Adipocyte (in vitro differentiated cells): ENCODE measurements at regions not wholly inside any gene's neighbourhood (a gene's known extent, or its start where the extent isn't known, plus 50 kb on each side); places are given as distances from the start of the nearest gene placed in this dataset.
A peak's percentile ranks its signal among the peaks of the same experiment; 100 is the strongest.

Experiments used
- DNase-seq: peaks from one replicate; pipeline ENCODE4 v3.0.0-alpha.2; 2015; ENCODE audit warnings: low read depth
- H3K27me3 ChIP-seq: replicated peaks from 2 replicates; pipeline ENCODE4 v1.7.0; 2013; ENCODE audit warnings: mild to moderate bottlenecking, low read length, moderate library complexity; ENCODE audit not compliant: control insufficient read depth, insufficient read depth
- H3K36me3 ChIP-seq: 2 replicates; pipeline ENCODE4 v1.7.0; 2013; ENCODE audit warnings: low read length, mild to moderate bottlenecking, moderate library complexity; ENCODE audit not compliant: control insufficient read depth, insufficient read depth, severe bottlenecking
- H3K4me1 ChIP-seq: 2 replicates; pipeline ENCODE4 v1.7.0; 2013; ENCODE audit warnings: mild to moderate bottlenecking, low read length, moderate library complexity; ENCODE audit not compliant: control insufficient read depth, insufficient read depth
- H3K4me3 ChIP-seq: 2 replicates; pipeline ENCODE4 v1.7.0; 2013; ENCODE audit warnings: mild to moderate bottlenecking, low read length, moderate library complexity
- H3K9ac ChIP-seq: 2 replicates; pipeline ENCODE4 v1.7.0; 2013; ENCODE audit warnings: mild to moderate bottlenecking, low read length, moderate library complexity
- H3K9me3 ChIP-seq: 2 replicates; pipeline ENCODE4 v1.7.0; 2013; ENCODE audit warnings: mild to moderate bottlenecking, low read length, moderate library complexity; ENCODE audit not compliant: control insufficient read depth

DNA sequence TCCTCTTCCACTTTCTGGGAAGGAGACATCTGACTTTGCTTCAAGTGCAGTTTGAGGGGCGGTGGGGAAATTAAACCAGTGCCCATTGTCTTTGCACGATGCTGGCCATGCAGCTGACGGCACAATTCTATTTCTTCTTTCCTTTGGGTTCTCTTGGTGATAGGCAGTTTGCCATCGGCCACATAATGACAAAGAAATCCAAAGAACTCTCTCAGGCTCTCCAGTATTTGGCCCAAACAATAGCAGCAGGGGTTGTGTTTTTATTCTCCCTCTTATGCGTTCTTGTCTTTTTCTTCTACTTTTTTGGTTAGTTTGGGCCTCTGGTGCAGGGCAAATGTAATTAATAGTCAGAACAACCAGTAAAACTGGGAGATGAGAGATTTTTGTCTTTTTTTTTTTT lies 147.0 kb downstream of the EMX2 start:
- Histone ChIP-seq H3K36me3 (no peaks in the 10 kb centered on the region), H3K9ac (peak overlapping the region; percentile 19), H3K4me3 (no peak overlapping the region), H3K4me1 (peaks cover 22% of the 10 kb centered on the region), H3K9me3 (no peaks in the 10 kb centered on the region), H3K27me3 (peaks cover 5% of the 10 kb centered on the region)
- no peak for DNase-seq

DNA sequence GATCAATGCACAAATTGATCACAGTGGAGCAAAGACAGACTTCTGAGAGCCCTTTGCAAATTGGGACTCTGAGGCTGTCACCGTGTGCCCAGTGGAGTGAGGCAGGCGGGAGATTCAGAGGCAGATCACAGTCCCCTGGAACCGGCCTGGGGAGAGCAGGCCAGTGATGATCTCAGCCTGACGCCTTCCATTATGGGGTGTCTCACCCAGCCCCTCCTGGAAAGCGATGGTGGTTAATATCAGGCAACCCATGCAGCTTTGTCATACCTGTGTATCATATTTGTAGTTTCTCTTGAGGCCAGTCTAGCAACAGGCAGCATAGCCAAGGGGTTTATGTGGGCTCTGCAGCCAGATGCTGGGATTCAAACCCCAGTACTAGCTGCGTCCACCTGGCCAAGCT lies 147.8 kb downstream of the EMX2 start:
- Histone ChIP-seq H3K9me3 (no peaks in the 10 kb centered on the region), H3K36me3 (no peaks in the 10 kb centered on the region), H3K4me1 (peaks cover 14% of the 10 kb centered on the region), H3K27me3 (peaks cover 5% of the 10 kb centered on the region), H3K4me3 (no peak overlapping the region), H3K9ac (peak overlapping the region; percentile 19)
- no peak for DNase-seq

DNA sequence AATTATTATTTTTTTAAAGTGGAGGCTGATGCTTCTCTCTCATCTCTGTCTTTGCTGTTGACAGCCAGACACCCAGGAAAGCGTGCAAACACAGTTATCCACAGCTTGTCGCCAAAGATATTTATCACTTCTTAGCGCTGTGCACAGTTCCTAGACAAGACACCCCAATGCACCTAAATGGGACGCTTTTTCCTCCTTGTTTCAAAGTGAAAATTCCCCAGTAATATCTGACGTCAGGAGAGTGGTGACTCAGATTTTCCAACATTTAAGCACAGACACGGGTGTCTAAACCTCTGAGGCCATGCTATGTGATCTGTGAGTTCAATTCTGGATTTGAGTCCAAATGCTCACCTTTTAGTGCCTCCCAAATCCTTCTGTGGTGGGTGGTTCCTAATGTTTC lies 151.6 kb downstream of the EMX2 start:
- Histone ChIP-seq H3K4me3 (no peak overlapping the region), H3K9ac (no peak overlapping the region), H3K27me3 (no peaks in the 10 kb centered on the region), H3K4me1 (peaks cover 12% of the 10 kb centered on the region), H3K36me3 (no peaks in the 10 kb centered on the region), H3K9me3 (no peaks in the 10 kb centered on the region)
- DNase-seq = no peak

DNA sequence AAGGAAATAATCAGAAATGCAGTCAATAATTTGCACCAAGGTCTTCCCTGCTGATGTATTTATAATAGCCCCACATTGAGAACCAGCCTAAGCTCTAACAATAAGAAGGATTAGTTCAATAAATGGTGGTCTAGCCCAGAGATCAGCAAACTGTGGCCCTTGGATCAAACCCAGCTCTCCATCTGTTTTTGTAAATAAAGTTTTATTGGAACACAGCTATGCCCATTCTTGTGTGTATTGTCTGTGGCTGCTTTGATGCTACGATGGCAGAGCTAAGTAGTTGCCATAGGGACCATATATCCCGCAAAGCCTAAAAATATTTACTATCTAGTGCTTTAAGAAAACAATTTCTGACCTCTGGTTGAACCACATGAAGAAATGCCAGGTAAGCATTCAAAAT lies 154.9 kb downstream of the EMX2 start:
- H3K9ac ChIP-seq = no peak overlapping the region
- DNase-seq = no peak
- no peaks in the 10 kb centered on the region for H3K4me1 ChIP-seq
- H3K4me3 ChIP-seq = no peak overlapping the region
- H3K27me3 ChIP-seq = no peaks in the 10 kb centered on the region
- H3K9me3 ChIP-seq = no peaks in the 10 kb centered on the region
- no peaks in the 10 kb centered on the region for H3K36me3 ChIP-seq

DNA sequence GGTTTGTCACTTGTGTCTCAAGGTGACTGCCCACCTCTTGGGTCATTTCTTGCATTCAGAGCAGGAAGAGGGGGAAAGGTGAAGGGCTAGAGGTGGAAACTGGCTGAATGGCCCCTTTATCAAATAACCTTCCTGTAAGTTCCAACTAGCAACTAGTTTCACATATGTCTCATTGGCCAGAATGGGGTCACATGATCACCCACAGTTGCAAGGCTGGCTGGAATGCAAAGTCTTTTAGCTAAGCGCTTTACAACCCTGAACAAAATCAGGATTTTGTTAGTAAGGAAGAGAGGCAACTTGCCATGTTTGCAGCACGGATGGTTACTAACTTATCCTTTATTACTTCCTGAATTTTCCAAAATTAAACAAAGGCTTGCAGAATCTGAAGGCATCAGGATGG lies 156.3 kb downstream of the EMX2 start:
- H3K9ac ChIP-seq = no peak overlapping the region
- no peak overlapping the region for H3K4me3 ChIP-seq
- no peaks in the 10 kb centered on the region for H3K27me3 ChIP-seq
- H3K9me3 ChIP-seq = no peaks in the 10 kb centered on the region
- peaks cover 3% of the 10 kb centered on the region for H3K4me1 ChIP-seq
- H3K36me3 ChIP-seq = no peaks in the 10 kb centered on the region
- no peak for DNase-seq

DNA sequence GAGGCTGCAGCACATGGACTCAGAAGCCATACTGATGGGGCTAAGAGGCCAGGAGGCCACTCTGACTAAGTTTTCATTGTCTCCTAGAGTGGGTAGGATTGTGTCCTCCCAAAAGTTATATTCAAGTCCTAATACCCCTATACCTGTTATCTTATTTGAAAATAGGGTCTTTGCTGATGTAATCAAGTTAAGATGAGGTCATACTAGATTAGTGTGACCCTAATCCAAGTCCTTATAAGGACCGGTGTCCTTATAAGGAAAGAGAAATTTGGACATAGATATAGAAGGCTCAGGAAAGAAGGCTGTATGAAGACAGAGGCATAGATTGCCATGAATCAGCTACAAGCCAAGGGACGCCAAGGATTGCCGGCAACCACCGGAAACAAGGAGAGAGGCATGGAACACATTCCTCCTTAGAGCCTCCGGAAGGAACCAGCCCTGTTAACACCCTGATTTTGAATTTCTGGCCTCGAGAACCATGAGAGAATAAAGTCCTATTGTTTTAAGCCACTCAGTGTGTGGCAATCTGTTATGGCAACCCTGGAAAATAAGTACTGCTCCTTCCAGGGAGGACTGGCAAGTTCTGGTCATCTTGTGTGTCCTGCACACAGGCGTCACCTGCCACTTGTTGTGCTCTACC lies 157.0 kb downstream of the EMX2 start:
- H3K9ac ChIP-seq = no peak overlapping the region
- no peaks in the 10 kb centered on the region for H3K36me3 ChIP-seq
- H3K27me3 ChIP-seq = no peaks in the 10 kb centered on the region
- H3K4me1 ChIP-seq = peaks cover 7% of the 10 kb centered on the region
- no peak for DNase-seq
- H3K9me3 ChIP-seq = no peaks in the 10 kb centered on the region
- H3K4me3 ChIP-seq = no peak overlapping the region

DNA sequence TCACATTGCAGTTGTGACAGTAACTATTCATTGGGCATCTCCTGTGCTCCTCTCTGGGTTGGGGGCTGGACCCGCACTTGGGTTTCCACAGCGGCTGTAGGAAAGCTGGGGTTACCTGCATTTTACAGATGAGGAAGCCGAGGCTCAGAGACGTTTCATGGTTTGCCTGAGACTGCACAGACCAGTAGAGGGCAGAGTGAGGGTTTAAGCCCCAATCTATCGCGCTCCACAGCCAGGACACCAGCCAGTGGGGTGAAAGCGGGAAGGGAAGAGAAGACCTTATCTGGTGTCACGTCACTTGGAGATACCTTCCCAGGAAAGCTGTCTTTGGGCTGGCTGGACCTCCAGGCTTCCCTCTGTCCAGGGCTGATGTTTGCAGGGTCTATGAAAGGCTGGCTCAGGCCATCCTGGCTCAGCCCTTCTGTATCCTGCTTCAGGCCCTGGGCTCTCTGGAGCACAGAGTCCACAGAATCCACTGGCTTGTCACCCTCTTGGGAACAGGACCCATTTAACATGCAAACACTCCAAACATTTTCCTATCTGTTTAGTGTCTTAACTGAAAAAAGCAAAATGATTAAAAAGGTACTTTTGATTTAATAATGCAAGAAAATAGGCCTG lies 167.7 kb downstream of the EMX2 start:
- H3K4me3 ChIP-seq = no peak overlapping the region
- H3K9me3 ChIP-seq = peaks cover 3% of the 10 kb centered on the region
- no peaks in the 10 kb centered on the region for H3K36me3 ChIP-seq
- peaks cover 3% of the 10 kb centered on the region for H3K27me3 ChIP-seq
- no peaks in the 10 kb centered on the region for H3K4me1 ChIP-seq
- no peak for DNase-seq
- H3K9ac ChIP-seq = no peak overlapping the region

DNA sequence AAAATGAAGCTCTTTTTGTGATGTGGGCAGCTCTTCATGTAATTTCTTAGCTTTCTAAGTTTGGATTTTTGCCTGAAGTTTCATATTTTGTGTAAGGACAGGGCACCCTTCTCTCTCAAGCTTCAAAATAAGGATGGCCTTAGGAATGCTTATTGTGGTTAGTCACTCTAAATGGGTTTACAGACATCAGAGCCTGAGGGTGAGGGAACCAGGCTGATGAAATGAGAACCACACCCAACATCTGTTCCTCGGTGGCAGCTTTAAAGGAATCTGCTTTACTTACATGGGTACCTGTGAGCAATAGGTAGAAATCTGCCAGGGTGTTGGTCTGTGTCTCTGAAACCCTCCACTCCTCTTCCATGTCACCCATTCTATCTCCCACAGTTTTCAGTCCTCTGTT lies 174.3 kb downstream of the EMX2 start:
- peaks cover 8% of the 10 kb centered on the region for H3K9me3 ChIP-seq
- no peak for DNase-seq
- no peaks in the 10 kb centered on the region for H3K36me3 ChIP-seq
- no peaks in the 10 kb centered on the region for H3K4me1 ChIP-seq
- H3K9ac ChIP-seq = no peak overlapping the region
- H3K27me3 ChIP-seq = peaks cover 3% of the 10 kb centered on the region
- H3K4me3 ChIP-seq = no peak overlapping the region

DNA sequence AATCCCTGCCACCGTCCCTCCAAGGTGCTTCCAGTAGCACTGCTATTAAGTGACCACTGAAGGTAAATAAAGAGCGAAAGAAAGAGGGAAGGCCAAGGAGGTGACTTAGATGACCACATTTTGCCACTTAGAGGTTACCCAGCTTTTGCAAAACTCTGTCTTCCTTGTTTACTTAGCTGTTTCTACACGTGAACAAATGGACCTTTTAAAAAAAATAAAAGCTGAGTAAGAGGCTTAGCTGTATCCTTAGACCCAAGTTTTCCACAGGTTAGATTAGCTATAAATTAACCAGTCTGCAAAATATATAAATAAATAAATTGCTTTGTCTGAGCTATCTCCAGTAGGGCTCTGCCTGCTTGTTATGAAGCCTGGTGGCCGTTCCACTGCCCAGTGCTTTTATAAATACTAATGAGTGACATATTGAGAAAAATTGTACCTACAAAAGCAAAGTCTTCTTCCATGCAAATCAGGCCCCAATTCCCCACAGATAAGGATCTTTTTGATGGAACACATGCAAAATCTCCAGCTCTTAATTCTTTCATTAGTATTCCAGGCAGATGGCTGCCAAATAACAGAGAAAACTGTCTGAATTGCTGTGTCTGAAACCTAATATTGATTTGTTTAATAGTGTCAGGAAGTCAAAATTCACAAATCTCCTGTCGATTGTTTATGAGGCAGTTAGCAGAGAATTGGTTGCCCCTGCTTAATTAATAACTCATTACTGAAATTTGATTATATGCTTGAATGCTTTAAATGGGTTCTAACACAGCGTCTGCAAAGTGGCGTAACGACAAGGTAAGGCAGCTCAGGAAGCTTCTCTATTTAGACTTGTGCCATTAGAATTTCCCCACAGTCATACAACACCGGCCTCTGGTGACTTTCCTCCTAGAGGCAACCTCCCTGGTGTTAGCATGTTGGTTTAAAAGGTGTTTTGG lies 176.7 kb downstream of the EMX2 start:
- Histone ChIP-seq H3K4me3 (no peak overlapping the region), H3K9me3 (peaks cover 8% of the 10 kb centered on the region), H3K9ac (no peak overlapping the region), H3K36me3 (no peaks in the 10 kb centered on the region), H3K4me1 (no peaks in the 10 kb centered on the region), H3K27me3 (peaks cover 10% of the 10 kb centered on the region)
- DNase-seq = no peak

DNA sequence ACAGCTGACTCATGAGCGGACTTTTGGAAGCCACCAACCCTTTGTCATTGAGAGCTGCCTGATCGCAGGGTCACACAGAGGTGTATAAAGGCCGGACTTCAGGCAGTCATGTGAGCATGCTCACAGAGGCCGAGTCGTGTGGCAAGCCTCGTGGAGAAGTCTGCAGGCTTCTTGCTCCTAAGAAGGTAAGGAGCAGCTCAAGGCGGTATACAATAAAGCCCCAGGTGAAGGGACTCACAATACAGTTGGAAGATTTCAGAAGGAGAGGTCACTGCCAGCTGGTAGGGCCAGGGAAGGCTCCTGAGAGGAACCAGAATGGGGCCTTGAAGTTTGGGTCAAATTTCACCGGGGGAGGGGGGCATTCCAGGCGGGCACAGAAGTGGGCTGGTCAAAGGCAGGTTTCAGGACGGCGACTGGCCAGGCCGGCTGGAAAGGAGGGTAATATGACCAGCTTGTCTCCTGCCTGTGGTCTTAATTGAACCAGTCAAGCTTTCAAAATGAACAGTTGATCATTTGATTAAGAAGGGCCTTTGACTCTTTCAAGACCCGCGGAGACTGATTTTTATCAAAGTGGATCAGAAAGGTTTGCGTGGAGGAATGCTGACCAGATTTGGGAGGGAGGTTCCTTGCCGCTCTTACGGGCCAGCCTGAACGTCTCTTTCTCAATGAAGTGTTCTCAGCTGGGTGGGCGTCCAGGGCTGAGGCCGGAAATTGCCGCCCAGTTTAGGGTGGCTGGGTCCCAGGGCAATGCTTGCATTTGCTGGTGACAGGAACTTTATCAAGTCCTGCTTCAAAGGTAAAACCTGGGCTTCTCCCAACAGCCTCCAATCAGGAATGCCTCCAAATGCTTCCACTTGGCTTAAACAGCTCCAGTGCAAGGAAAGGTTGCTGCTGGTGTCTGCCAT lies 178.6 kb downstream of the EMX2 start:
- no peaks in the 10 kb centered on the region for H3K4me1 ChIP-seq
- no peak overlapping the region for H3K4me3 ChIP-seq
- H3K9ac ChIP-seq = no peak overlapping the region
- H3K27me3 ChIP-seq = peaks cover 18% of the 10 kb centered on the region
- no peak for DNase-seq
- peaks cover 5% of the 10 kb centered on the region for H3K9me3 ChIP-seq
- no peaks in the 10 kb centered on the region for H3K36me3 ChIP-seq
